ENCODE measurements at regions not wholly inside any gene's neighbourhood (a gene's known extent, or its start where the extent isn't known, plus 50 kb on each side); places are given as distances from the start of the nearest gene placed in this dataset.

DNA sequence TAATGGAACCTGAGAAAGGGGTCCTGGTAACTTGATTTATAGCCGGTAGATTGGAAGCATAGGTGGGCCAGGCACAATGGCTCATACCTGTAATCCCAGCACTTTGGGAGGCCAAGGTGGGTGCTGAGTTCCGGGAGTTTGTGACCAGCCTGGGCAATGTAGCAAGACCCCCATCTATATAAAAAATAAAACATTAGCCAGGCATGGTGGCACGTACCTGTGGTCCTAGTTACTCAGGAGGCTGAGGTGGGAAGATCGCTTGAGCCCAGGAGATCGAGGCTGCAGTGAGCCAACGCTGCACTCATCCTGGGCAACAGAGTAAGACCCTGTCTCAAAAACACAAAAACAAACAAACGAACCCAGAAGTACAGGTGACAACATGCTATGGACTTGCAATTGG, 76.5 kb downstream of the ZNF281 start (continued):
- TF ChIP-seq, protein P1, sequence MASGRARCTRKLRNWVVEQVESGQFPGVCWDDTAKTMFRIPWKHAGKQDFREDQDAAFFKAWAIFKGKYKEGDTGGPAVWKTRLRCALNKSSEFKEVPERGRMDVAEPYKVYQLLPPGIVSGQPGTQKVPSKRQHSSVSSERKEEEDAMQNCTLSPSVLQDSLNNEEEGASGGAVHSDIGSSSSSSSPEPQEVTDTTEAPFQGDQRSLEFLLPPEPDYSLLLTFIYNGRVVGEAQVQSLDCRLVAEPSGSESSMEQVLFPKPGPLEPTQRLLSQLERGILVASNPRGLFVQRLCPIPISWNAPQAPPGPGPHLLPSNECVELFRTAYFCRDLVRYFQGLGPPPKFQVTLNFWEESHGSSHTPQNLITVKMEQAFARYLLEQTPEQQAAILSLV (tag; IDR thresholded peaks at IDR 0.05): no peak

DNA sequence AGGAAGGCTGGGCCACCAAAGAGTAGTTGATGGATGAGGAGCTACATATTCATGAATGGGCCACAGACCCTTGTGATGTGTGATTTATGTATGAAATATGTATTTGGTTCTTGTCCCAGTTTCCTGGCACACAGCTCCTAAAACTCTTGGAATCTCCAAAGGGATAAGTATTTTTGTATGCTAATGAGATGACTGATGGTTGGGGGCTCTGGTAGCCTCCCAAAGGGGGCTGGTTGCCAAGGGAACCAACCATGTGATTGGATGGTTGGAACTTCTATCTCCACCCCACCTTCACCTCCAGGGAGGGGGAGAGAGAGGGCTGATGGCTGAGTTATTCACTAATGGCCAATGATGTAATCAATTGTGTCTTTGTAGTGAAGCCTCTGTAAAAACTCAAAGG, 77.1 kb downstream of the ZNF281 start:
- Histone ChIP-seq H3K9me1 (ENCODE audit: control insufficient read depth, insufficient read depth, low read length) (no peaks in the 10 kb centered on the region), H3K4me3 (no peak overlapping the region)

More for the DNA sequence above, 77.1 kb downstream of the ZNF281 start:
- Histone ChIP-seq H3K27ac (ENCODE audit: extremely low read depth, low read depth, low read length) (no peak overlapping the region), H3K79me2 (ENCODE audit: control insufficient read depth, insufficient read depth, low read length) (no peaks in the 10 kb centered on the region), H2AFZ (ENCODE audit: low read depth, low read length) (no peak overlapping the region), H3K4me1 (replicated peaks in 1 of 2; ENCODE audit: control insufficient read depth in 2 of 2, insufficient read depth in 2 of 2, low read length in 2 of 2) (no peaks in the 10 kb centered on the region), H3K4me2 (ENCODE audit: insufficient read depth, low read length) (no peak overlapping the region), H3K9ac (ENCODE audit: insufficient read depth in 1 of 2, low read depth in 2 of 2, low read length in 2 of 2) (no peak overlapping the region), H3K27me3 (ENCODE audit: control insufficient read depth in 2 of 2, insufficient read depth in 2 of 2, low read length in 2 of 2) (peaks cover 17 to 31% of the 10 kb centered on the region in 2 experiments), H4K20me1 (replicated peaks; ENCODE audit: control insufficient read depth, insufficient read depth, low read length) (peaks cover 7% of the 10 kb centered on the region), H3K9me3 (replicated peaks; ENCODE audit: control insufficient read depth, insufficient read depth, low read depth, low read length) (no peaks in the 10 kb centered on the region), H3K36me3 (ENCODE audit: control insufficient read depth, insufficient read depth, low read length) (no peaks in the 10 kb centered on the region)
- ChIA-PET POLR2A (interaction anchor here (0.7 to 1.1 kb wide), 2 partner anchors 22 to 44 kb away, joined by 3 read pairs; no protein-coding TSS in a partner anchor), CTCF (ENCODE audit: low intra/inter-chr PET ratio) (no interaction called here)
- BruUV-seq (replicated peaks): no TSS peak
- TF ChIP-seq KLF10 (CRISPR knock-in tag; IDR thresholded peaks at IDR 0.05) (no peak), ZFP30 (CRISPR knock-in tag; IDR thresholded peaks at IDR 0.05; ENCODE audit: borderline replicate concordance) (no peak), CEBPG (CRISPR knock-in tag; IDR thresholded peaks at IDR 0.05) (no peak), CEBPG (tag; conservative IDR thresholded peaks at IDR 0.05 in 1 of 2, IDR thresholded peaks at IDR 0.05 in 1 of 2) (no peak), MCM3 (IDR thresholded peaks at IDR 0.05) (no peak), NCOR1 (IDR thresholded peaks at IDR 0.05) (no peak), NFATC3 (IDR thresholded peaks at IDR 0.05) (no peak), MEF2A (IDR thresholded peaks at IDR 0.05; ENCODE audit: control insufficient read depth, low read depth, low read length) (no peak), SMAD3 (CRISPR knock-in tag; conservative IDR thresholded peaks at IDR 0.05) (no peak), POLR2H (tag; IDR thresholded peaks at IDR 0.05; ENCODE audit: low read depth) (no peak), FIP1L1 (IDR thresholded peaks at IDR 0.05; ENCODE audit: low read depth, low read length, poor library complexity, severe bottlenecking) (no peak), THRAP3 (IDR thresholded peaks at IDR 0.05; ENCODE audit: borderline replicate concordance) (no peak), ZNF311 (CRISPR knock-in tag; IDR thresholded peaks at IDR 0.05) (no peak), TBP (optimal IDR thresholded peaks at IDR 0.05; ENCODE audit: low read depth, low read length) (no peak), TBL1XR1 (IDR thresholded peaks at IDR 0.05; ENCODE audit: low read length in 2 of 2) (no peak), MAFF (IDR thresholded peaks at IDR 0.05; ENCODE audit: low read length) (no peak)
- TF ChIP-seq, protein P2, sequence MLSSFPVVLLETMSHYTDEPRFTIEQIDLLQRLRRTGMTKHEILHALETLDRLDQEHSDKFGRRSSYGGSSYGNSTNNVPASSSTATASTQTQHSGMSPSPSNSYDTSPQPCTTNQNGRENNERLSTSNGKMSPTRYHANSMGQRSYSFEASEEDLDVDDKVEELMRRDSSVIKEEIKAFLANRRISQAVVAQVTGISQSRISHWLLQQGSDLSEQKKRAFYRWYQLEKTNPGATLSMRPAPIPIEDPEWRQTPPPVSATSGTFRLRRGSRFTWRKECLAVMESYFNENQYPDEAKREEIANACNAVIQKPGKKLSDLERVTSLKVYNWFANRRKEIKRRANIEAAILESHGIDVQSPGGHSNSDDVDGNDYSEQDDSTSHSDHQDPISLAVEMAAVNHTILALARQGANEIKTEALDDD (IDR thresholded peaks at IDR 0.05): no peak
- in situ Hi-C loops (cut with MboI) (no loop called here), intact Hi-C loops (cut with micrococcal nuclease) (no loop called here)
- FAIRE-seq (no peak), ATAC-seq (no peak), DNase-seq (ENCODE audit: extremely low read depth in 1 of 4, low spot score in 3 of 4) (no peak)
